ENCODE measurements at regions not wholly inside any gene's neighbourhood (a gene's known extent, or its start where the extent isn't known, plus 50 kb on each side); places are given as distances from the start of the nearest gene placed in this dataset.

DNA sequence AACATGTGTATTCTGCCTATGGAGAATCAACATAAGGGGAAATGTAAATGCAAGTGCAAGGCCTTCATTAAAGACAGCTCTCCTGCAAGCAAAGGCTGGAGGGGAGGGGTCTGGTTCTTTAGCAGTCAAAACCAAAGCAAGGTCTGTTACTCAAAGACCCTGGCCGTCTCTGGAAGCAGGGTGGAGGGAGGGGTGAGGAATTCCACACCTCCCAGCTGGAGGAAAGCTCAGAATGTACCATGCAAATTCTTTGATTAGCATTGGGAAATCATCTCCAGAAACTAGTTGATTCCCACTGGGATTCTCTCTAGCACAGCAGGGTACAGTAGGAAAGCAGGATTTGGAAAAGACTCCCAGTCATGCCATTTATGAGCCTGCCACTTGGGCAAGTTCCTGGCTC lies 77.3 kb upstream of the ASIC2 start:
- Histone ChIP-seq H3K4me1 (ENCODE audit: control insufficient read depth in 1 of 2, insufficient read depth in 1 of 2, low read depth in 1 of 2, low read length in 1 of 2) (no peaks in the 10 kb centered on the region), H3K27ac (no peak overlapping the region), H3K27me3 (peaks cover 5% of the 10 kb centered on the region), H3K9me3 (no peaks in the 10 kb centered on the region), H3K36me3 (no peaks in the 10 kb centered on the region), H3K4me3 (ENCODE audit: low read depth in 1 of 2, low read length in 1 of 2) (no peak overlapping the region)
- TF ChIP-seq CTCF (IDR thresholded peaks at IDR 0.05): no peak

- no peak overlapping the region for H3K27ac ChIP-seq
- no peak overlapping the region for H3K4me3 ChIP-seq (ENCODE audit: low read depth in 1 of 2, low read length in 1 of 2)
- H3K4me1 ChIP-seq (ENCODE audit: control insufficient read depth in 1 of 2, insufficient read depth in 1 of 2, low read depth in 1 of 2, low read length in 1 of 2): no peaks in the 10 kb centered on the region
- H3K36me3 ChIP-seq: no peaks in the 10 kb centered on the region
- no peaks in the 10 kb centered on the region for H3K9me3 ChIP-seq
- no peak for TF ChIP-seq CTCF (IDR thresholded peaks at IDR 0.05)
- peaks cover 9% of the 10 kb centered on the region for H3K27me3 ChIP-seq
These were observed 78.3 kb upstream of the ASIC2 start for GRCh38 chr17:33371377-33371776.

DNA sequence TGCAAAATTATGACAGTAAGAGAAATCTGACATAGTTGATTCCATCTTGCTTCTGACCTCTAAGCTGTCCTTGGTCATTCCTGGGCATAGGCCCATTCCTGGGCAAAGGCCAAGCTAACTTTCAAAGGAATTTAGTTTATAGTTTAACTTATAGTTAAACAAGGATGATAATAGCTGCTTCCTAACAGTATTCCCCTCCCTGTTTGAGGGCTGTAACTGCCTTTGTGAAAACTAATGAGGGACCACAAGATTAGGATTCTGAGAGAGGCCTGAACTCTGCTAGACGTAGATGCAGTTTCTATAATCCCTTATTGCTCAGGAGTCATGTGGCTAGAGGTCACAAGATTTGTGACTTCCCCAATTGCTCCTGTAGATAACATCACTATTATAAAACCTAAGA lies 80.2 kb upstream of the ASIC2 start:
- Histone ChIP-seq H3K4me1 (ENCODE audit: control insufficient read depth in 1 of 2, insufficient read depth in 1 of 2, low read depth in 1 of 2, low read length in 1 of 2) (no peaks in the 10 kb centered on the region), H3K9me3 (no peaks in the 10 kb centered on the region), H3K36me3 (no peaks in the 10 kb centered on the region), H3K27me3 (peaks cover 12% of the 10 kb centered on the region), H3K27ac (no peak overlapping the region), H3K4me3 (ENCODE audit: low read depth in 1 of 2, low read length in 1 of 2) (no peak overlapping the region)
- no peak for TF ChIP-seq CTCF (IDR thresholded peaks at IDR 0.05)

DNA sequence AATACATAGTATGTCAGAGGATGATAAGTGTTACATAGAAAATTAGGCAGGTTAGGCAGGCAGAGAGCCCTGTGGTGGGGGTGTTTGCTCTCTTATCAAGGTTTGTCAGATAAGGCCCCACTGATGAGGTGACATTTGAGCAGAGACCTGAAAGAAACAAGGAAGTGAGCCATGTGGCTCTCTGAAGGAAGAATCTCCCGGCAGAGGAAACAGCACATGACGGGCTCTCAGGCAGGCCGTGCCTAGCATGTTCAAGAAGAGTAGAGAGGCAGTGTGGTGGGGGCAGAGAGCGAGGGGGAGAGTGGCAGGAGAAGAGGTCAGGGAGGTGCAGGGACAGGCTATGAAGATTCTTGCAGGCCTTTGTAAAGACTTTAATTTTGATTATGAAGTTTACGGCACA lies 82.0 kb upstream of the ASIC2 start:
- Histone ChIP-seq H3K27me3 (peaks cover 12% of the 10 kb centered on the region), H3K9me3 (no peaks in the 10 kb centered on the region), H3K36me3 (no peaks in the 10 kb centered on the region), H3K4me3 (ENCODE audit: low read depth in 1 of 2, low read length in 1 of 2) (no peak overlapping the region), H3K27ac (no peak overlapping the region), H3K4me1 (ENCODE audit: control insufficient read depth in 1 of 2, insufficient read depth in 1 of 2, low read depth in 1 of 2, low read length in 1 of 2) (no peaks in the 10 kb centered on the region)
- no peak for TF ChIP-seq CTCF (IDR thresholded peaks at IDR 0.05)

- Histone ChIP-seq H3K4me3 (ENCODE audit: low read depth in 1 of 2, low read length in 1 of 2) (no peak overlapping the region), H3K27me3 (peaks cover 17% of the 10 kb centered on the region), H3K36me3 (no peaks in the 10 kb centered on the region), H3K9me3 (no peaks in the 10 kb centered on the region), H3K27ac (no peak overlapping the region), H3K4me1 (ENCODE audit: control insufficient read depth in 1 of 2, insufficient read depth in 1 of 2, low read depth in 1 of 2, low read length in 1 of 2) (no peaks in the 10 kb centered on the region)
- TF ChIP-seq CTCF (IDR thresholded peaks at IDR 0.05): no peak
These were observed 82.7 kb upstream of the ASIC2 start for GRCh38 chr17:33375783-33376182.

Measured in neutrophil (primary cell).